Fibroblast of pulmonary artery (primary cell): ENCODE measurements at regions not wholly inside any gene's neighbourhood (a gene's known extent, or its start where the extent isn't known, plus 50 kb on each side); places are given as distances from the start of the nearest gene placed in this dataset.
A peak's percentile ranks its signal among the peaks of the same experiment; 100 is the strongest.

Experiments
- DNase-seq: peaks from one replicate; pipeline ENCODE4 v3.0.0-alpha.2; 2010; ENCODE audit warnings: low read depth
- H3K4me3 ChIP-seq: replicated peaks from 2 replicates; pipeline ENCODE4 v1.5.1; 2011; ENCODE audit warnings: low read depth, mild to moderate bottlenecking, control low read depth, low read length, moderate library complexity
- CTCF ChIP-seq: IDR thresholded peaks from 2 replicates; pipeline ENCODE4 v1.5.1; 2011; ENCODE audit warnings: mild to moderate bottlenecking, control low read depth, low read length, inconsistent platforms; ENCODE audit errors: missing control alignments

GRCh38 chr12:61757831-61758505 is 502.2 kb upstream of the USP15 start:
- peak; percentile 0 for DNase-seq
- no peak overlapping the region for H3K4me3 ChIP-seq
- TF ChIP-seq CTCF = no peak

- H3K4me3 ChIP-seq = no peak overlapping the region
- DNase-seq = no peak
- no peak for TF ChIP-seq CTCF
These were observed 501.5 kb upstream of the USP15 start for GRCh38 chr12:61758661-61759060.

GRCh38 chr12:61765926-61766325 is 494.3 kb upstream of the USP15 start:
- TF ChIP-seq CTCF = no peak
- no peak overlapping the region for H3K4me3 ChIP-seq
- no peak for DNase-seq

GRCh38 chr12:61780435-61780834 is 479.8 kb upstream of the USP15 start:
- DNase-seq = no peak
- H3K4me3 ChIP-seq = no peak overlapping the region
- no peak for TF ChIP-seq CTCF

- H3K4me3 ChIP-seq = no peak overlapping the region
- no peak for TF ChIP-seq CTCF
- DNase-seq = no peak
These were observed 479.1 kb upstream of the USP15 start for GRCh38 chr12:61781021-61781581.

- no peak for DNase-seq
- H3K4me3 ChIP-seq = no peak overlapping the region
- TF ChIP-seq CTCF = no peak
These were observed 463.4 kb upstream of the USP15 start for GRCh38 chr12:61796846-61797245.

- no peak for DNase-seq
- no peak for TF ChIP-seq CTCF
- H3K4me3 ChIP-seq = no peak overlapping the region
These were observed 462.9 kb upstream of the USP15 start for GRCh38 chr12:61797266-61797665.
